HPDE6-E6E7 (cell line): ENCODE measurements at regions not wholly inside any gene's neighbourhood (a gene's known extent, or its start where the extent isn't known, plus 50 kb on each side); places are given as distances from the start of the nearest gene placed in this dataset.
"Not testable (repeated sequence)": the region's sequence is repeated elsewhere in the genome, so short reads cannot be mapped to it uniquely, and the experiment has no call there.

ENCODE experiments used
- DNase-seq: peaks from one replicate; pipeline ENCODE4 v3.0.0; 2011; ENCODE audit warnings: missing footprints; ENCODE audit errors: extremely low spot score

DNA sequence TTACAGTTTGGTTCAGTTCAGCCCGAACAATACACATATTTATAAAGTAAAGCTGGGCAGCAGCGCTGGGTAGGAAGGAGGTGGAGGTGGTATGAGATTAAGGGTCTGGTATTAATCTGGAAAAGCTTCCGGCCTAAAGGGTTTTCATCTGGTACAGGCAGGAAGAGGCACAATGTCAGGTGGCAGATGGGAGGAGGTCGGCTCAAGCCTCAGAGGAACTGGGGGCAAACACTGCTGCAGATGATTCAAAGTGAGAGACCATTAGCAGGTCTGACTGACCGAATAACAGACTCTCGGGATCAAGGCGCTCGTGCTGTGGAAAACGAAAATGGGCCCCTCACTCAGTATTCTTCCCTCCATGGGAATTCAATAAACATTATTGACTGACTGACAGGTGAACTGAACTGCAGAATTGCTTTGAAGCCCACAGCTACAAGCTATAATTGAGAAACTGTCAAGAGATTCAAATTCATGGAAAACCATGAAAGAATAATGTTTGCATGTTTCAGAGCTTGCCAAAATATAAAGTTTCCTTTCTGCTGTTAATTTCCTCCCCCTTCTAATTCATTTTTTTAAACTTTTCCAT lies 75.3 kb downstream of the TMEM167A start:
- no peak for DNase-seq

DNA sequence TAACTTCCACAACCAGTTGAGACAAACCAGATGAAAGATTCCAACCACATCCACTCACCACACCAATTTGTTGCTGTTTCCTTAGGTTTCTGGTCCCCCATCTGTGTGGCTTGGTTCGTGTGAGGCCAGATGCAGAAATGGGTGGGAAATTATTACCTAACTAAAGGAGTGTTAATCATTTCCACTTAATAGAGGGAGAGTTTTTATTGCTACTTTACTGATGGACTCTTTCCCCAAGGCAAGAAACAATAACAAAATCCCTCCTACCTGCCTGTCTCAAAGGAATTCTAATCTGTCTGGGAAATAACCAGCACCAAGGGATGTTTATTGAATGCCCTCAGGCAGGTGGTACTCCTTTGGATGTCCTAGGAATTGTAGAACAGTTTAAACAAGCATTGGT lies 76.3 kb downstream of the TMEM167A start:
- no peak for DNase-seq

DNA sequence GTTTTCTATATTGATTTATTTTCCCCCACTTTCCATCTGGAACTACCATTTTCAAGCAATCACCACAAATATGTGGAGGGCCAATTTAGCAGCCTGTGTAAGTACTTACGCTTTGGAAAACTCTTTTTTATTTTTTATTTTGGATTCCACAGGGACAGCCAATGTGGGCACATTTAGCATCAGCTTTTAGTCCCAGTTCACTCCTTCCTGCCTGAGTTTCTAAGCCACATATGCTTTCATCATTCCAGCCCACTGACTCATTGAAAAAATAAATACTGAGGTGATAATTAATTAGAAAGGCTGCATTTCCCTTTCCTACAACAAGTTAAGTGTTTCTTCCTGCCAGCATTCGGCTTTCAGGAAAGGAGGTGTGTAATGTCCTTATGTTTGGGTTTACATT lies 76.8 kb downstream of the TMEM167A start:
- no peak for DNase-seq

DNA sequence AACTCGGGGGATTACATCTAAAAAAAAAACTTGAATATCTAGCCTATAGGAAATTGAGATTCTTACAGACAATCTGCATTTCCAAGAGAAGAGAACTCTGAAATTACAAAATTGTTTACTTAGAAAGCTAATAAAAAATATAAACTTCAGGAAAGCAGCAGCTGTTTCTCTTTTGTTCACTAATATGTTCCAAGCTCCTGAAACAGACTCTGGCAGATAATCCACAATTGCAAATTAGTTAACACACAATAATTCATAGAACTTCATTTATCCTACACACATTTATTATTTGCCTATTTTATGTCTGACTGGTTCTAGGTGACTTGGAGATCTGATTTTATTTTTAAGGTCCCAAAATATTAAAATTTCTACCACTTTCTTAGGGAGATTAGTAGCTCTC lies 83.8 kb downstream of the TMEM167A start:
- DNase-seq, result no peak

DNA sequence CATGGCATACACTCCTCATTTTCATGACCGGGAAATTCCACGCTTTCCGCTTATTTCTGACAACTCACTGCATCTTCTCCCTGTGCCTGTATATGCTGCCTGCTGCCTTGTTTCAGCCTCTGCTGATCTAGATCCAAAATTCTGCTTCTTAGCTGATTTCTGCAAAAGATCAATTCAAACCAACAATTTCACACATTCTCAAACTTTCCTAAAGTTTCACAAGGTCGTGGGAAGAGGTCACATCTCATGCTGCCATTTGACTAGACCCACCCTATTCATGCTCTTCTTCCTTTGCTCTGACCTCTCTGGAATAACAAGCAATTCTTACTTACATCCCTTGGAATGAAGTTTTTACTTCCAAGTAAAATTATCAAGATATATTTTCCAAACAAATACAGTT lies 84.5 kb downstream of the TMEM167A start:
- no peak for DNase-seq

DNA sequence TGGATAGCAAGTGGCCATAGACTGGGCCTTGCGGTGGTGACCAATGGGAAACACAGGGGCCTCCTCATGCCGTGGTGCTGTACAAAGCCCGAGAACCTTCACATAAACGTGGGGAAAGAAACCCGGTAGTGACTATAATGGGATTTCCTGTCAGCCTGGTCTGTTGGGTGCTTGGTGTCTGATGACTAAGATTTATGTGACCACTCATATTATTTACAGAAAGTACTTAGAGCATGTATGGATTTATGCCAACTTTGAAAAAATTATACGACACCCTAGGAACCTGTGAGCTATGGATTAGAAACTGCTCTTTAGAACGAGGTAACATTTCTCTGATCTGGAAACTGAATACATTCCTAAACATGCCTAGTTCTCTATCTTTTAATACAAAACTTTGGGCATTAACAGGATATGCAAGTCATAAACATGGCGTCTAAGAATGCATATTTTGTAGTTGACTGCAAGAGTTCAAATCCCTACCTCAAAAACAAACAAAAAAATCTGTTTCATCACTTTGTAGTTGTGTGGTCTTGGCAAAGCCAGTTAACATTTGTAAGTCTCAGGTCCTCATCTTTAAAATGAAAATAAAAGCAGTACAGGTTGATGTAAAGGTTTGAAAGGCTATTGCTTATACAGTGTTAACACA lies 85.4 kb downstream of the TMEM167A start:
- DNase-seq, result peak; percentile 22

DNA sequence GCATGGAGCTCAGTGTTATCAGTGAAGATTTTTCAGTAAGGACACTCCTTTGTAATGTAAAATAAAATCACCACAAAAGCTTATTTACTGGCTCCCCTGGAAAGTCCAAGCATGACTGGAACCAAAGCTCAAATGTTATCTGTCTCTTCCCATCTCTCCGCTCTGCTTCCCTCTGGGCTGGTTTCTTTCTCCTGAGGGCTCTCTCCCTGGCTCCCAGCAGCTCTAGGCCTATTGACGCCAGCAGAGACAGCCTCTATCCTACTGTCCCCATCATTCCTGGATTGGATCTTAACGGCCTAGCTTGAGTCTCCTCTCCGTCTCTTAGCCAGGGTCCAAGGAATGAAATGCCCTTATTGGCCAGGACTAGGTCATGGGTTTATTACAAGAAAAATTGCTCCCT lies 86.1 kb downstream of the TMEM167A start:
- DNase-seq, result no peak

DNA sequence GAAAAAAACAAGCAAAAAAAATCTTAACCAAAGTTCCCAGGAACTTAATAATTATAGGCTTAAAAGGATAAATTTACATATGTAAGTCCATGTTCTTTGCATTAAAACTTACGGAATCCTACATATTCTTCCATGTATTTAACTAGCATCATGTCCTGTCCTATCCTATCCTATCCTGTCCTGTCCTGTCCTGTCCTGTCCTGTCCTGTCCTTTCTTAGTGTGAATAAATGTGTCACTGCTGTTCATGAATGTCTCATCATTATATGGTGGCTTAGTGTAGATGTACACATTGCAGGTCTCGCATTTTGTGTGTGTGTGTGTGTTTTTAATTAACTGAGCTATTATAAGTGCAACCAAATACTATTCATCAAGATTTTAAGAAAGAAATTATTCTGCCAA lies 90.0 kb downstream of the TMEM167A start:
- no peak for DNase-seq

DNA sequence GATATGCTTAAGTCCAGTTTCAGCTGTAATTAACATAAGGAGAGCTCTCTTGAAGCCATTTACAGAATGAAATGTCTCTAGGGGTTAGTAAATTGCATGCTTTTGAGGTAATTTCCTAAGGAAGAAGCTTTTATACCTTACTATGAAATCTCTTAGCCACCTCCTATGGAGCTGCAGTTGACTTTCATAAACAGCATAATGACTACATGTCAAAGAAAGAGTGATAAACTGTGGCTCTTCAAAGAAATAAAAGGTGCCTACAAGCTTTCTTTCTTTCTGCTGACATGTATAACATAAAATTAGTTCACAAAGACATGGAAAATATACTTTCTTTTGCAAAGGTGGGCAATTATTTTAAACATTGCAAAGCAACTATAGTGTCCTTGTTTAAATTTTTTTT lies 90.8 kb downstream of the TMEM167A start:
- no peak for DNase-seq

DNA sequence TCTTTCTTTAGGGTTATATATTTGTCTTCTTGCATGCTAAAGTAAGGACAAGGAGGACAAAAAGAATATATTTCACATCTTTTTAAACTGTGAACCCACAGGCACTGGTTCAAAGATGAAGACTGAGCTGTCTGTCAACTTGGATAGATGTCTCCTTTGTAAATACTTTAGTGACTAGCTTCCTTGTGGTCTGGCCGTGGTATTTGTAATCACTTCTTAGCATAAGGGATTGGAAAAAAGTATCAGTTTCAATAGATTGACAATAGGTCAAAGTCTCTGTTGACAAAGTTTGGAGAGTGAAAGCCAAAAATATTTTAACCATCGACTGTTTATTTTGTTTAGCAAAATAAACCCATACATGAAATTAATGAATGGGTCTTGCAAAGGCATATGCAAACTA lies 91.4 kb downstream of the TMEM167A start:
- no peak for DNase-seq

DNA sequence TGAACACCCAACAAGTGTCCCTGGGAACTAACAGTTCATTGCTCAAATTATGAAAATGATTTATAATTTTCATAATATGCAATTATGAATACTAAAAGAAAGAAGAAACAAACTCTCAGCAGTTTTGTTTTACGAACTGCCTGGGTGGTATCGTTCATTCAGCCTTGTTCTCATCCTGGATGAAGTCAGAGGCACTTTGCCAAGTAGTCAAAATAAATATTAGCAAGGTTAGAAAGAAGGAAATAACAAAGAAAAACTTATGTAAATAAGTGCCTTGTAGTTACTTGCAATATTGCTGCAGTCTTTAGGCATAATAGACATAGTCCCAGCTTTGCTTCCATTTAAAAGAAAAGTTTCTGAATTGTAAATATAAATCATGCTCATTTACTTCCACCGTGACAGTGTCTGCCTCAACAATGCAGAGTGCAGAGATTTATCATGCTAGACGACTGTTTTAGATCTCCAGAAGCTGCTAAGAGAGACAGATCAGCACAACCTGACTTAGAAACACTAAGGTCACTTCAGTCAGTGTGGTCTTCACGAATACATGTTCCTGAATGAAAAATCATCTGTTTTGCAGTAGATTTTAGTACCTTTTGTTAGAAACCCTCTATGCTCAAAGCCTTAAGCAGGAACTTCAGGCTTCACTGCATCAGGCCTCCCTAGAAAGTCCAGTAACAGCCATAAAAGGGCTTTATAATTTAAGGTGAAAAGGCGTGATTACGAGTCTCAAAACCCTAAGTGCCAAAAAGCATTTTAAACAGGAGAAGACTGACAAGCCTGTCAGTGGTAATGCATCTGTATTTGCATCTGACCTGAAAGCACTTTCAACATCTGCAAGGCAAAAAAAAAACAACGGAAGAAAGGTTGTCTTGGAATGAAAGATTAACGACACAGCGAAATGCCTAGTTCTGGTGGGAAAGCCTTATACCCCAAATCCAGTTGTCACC lies 92.1 kb downstream of the TMEM167A start:
- no peak for DNase-seq

DNA sequence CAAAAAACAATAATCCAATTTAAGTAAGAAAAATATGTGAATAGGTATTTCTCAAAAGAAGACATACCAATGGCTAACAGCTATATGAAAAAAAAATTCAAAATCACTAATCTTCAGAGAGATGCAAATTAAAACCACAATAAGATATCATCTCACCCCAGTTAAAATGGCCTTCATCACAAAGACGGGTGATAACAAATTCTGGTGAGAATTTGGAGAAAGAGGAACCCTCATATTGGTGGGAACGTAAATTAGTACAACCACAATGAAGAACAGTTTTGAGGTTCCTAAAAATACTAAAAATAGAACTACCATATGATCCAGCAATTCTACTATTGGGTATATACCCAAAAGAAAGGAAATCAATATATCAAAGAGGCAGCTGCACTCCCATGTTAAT lies 94.3 kb downstream of the TMEM167A start:
- no peak for DNase-seq

DNA sequence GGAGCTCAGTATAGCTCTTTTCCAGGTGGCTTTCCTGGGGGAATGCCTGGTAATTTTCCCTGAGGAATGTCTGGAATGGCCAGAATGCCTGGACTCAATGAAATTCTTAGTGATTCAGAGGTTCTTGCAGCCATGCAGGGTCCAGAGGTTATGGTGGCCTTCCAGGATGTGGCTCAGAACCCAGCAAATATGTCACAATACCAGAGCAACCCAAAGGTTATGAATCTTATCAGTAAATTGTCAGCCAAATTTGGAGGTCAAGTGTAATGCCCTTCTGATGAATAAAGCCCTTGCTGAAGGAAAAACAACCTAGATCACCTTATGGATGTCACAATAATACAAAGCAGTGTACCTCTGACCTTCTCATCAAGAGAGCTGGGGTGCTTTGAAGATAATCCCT lies 100.3 kb downstream of the TMEM167A start:
- not testable (repeated sequence) for DNase-seq

DNA sequence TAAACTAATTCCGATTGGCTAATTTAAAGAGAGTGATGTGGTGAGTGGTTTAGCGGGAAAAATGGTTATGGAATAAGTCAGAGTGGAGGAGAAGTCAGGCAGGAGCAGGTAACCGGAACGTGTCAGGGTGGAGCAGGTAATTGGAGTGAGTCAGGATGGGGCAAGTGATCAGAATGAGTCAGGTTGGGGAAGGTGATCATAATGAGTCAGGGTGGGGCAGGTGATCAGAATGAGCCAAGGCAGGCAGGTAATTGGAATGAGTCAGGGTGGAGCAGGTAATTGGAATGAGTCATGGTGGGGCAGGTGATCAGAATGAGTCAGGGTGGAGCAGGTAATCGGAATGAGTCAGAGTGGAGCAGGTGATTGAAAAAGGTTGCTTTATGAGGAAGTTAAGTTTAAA lies 101.4 kb downstream of the TMEM167A start:
- DNase-seq, result peak; percentile 20

DNA sequence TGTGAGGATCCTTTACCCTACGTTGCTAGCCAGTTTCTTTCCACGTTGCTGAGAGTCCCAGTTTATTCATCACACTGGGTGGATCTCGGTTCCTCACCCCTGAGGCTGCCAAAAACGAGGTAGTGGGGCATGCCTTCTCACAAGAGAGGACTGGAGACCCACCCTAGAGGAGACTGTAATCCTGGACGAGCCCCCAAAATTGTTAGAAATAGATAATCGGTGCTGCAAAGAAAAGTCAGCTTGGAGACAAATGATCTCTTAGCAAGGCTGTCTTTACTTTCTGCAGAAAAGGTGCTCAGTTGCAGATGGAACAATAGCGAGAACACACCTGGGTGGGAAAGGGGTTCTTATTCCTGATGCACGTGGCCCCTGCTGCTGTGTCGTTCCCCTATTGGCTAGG lies 101.8 kb downstream of the TMEM167A start:
- DNase-seq, result no peak

DNA sequence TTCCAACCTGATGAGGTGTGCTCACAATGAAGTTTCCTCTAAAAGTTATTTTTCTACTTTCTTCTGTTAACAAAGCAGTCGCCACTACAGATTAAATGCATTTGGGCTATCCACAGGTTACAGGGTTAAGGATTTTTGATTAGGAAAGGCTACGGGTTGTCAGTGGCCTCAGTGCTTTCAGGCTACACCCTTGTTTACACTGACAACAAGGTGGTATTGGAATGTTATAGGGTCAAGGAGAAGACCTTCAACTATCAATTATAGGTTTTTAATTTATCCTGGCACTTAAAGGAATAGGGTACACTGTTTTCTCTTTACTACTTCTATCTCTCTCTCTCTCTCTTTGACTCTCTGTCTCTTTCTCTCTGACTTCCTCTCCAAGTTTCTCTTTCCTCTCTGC lies 102.8 kb downstream of the TMEM167A start:
- DNase-seq, result not testable (repeated sequence)

DNA sequence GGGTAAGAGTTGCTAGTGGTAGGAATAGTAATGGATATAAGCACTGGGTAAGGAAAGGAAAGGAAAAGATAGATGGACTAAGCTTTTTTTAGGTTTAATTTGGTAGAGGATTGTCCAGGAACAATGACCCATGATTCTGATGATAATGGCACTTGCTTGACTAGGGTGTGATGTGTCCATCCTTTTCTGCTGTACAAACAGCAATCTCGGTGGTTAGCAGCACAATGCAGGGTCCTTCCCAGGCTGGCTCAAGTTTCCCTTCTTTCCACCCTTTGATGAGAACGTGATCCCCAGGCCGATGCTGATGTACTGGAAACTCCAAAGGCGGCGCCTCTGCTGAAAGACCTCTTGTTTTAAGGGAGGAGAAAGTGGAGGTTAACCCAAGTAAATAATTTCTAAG lies 105.3 kb downstream of the TMEM167A start:
- DNase-seq, result no peak

DNA sequence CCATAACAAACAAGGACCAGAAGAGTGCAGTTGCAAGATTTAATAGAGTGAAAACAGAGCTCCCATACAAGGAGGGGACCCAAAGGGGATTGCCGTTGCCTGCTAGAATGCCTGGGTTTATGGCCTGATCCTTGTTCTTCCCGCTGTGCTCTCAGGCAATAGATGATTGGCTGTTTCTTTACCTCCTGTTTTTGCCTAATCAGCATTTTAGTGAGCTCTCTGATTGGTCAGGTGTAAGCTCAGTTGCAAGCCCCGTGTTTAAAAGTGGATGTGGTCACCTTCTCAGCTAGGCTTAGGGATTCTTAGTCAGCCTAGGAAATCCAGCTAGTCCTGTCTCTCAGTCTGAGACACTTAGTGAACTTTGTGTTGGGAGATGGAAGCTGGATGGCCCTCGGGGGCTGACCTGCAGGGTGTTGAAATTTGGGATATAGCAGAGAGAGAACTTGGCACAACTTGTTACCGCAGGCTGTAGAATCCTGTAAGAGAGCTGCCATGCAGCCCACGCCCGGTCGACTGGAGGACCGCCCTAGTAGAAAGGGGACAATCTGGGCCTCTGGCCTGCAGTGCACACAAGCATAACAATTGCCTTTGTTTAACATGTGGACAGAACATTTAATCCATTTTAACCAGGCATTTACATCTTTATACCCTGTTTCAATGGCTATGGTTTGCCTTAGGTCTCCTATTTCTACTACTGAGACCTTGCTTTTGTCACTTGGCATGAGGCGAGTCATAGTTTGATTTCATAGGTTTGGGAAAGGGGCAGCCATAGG lies 106.0 kb downstream of the TMEM167A start:
- DNase-seq, result not testable (repeated sequence)

DNA sequence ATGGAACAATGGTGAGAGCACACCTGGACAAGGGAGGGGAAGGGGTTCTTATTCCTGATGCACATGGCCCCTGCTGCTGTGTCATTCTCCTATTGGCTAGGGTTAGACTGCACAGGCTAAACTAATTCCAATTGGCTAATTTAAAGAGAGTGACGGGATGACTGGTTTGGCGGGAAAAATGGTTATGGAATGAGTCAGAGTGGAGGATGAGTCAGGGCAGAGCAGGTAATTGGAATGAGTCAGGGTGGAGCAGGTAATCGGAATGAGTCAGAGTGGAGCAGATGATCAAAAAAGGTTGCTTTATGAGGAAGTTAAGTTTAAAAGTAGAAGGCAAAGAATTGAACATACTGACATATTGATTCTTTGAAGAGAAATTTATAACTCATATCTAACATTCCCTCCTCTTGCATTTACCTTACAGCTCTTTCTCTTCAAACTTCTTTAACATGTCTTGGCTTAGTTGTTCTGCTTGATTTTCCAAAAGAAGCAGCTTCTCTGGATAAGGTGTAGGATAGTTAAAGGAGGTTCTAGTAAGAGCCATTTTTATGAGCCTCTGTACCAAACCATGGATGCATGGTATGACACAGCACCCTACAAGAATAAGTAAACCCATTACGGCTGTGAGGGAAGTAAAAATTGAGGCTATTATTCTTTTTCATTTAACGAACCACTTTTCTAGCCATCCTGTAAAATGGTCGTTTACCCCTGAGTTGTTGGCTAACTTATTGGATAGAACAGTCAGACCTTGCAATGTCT lies 107.8 kb downstream of the TMEM167A start:
- DNase-seq, result not testable (repeated sequence)

DNA sequence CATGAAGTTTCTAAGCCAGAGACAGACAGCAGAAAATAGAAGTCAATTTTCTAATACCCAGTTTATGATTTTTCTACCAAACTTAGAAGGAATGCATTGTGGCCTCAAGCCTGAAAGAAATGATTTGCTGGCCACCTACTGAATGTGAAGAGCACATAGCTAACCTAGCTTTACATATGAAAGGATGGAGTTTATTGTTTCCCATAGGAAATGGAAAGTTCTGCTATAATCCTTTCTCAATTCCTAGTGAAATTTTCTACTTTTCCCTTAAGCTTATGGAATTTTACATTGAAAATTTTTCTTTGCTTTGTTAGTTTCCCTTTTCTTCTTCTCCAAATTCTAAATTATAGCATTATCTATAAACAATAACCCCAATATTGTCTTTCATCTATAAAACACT lies 110.1 kb downstream of the TMEM167A start:
- no peak for DNase-seq

DNA sequence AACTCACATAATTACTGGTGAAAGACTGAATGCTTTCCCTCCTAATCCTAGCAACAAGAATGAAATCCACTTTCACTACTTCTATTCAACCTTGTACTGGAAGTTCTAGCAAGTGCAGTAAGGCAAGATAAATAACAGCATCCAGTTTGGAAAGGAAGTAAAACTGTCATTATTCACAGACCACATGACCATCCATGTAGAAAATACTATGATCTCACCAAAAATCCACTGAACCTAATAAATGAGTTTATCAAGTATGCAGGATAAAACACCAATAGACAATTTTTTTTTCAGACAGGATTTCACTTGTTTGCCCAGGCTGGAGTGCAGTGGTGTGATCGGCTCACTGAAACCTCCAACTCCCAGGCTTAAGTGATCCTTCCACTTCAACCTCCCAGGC lies 117.7 kb downstream of the TMEM167A start:
- no peak for DNase-seq
